T-helper 1 cell (primary cell): ENCODE measurements at regions not wholly inside any gene's neighbourhood (a gene's known extent, or its start where the extent isn't known, plus 50 kb on each side); places are given as distances from the start of the nearest gene placed in this dataset.

Experiments
- DNase-seq, 5 donors: peaks; one replicate each; pipeline ENCODE4 v3.0.0-alpha.2; 2012 to 2020

DNA sequence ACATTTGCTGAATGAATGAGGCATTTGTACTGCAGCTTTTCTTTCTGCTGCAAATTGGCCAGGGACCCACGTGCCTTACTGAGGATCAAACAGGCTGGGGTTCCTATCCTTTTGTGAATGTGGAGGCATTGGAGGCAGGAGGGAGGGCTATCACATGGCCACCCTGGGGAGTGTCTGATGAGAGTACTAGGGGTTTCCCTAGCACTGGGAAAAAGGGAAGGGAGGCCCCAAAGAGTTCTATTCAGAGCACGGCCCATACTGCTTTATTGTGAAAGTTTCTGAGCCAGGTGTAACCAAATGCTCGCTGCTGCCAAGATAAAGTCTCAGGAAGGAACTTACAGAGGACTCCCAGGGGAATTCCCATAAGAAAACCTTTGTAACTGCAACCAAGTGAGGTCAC lies 78.4 kb upstream of the ANO1 start:
- DNase-seq: no peak

DNA sequence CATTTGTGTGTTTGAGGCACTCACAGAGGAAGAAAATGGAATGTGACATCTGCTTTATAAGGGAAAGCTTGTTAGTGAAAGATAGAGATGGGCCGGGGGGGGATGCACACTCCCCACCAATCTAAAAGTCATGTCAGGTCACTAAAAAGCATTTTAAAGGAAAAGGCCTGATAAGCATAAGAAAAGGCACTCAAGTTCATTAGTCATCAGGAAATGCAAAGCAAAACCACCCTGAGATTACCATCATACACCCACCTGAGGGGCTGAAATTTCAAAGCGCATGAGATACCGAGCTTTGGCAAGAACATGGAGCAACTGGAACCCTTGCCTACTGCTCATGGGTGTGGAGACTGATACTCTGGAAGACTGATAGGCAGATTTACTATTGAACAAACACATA lies 77.9 kb upstream of the ANO1 start:
- no peak for DNase-seq

DNA sequence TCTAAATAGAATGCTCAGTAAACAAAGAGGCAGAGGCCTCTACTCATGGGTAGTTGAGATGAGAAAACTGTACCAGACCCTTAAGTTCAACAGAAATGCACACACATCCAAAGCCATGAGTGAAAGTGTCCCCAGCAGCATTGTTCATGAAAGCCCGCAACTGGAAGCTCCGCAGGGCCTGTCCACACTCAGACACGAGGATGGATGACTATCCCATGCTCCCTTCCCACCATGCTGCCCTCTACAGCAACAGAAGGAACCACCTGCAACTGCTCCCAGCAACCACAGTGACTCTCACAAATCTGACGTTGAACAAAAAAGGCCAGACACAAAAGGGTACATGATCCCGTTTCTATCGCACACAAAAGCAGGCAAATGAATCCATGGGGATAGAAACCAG lies 76.9 kb upstream of the ANO1 start:
- DNase-seq: no peak

DNA sequence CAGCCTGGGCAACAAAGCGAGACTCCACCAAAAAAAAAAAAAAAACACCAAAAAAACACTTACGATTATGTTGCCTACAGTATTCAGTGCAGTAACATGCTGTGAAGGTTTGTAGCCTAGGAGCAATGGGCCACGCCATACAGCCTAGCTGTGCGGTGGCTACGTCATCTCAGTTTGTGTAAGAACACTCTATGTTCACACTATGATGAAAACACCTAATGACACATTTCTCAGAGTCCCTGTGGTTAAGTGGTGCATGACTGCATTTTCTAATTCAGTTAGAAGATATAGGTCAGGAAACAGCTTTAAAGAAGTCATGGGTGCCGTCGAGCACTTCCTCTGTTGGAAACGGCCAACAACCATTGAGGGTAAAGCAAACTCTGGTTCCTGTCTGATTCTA lies 75.7 kb upstream of the ANO1 start:
- peak in 1 of 5 donors; percentile 83 for DNase-seq

DNA sequence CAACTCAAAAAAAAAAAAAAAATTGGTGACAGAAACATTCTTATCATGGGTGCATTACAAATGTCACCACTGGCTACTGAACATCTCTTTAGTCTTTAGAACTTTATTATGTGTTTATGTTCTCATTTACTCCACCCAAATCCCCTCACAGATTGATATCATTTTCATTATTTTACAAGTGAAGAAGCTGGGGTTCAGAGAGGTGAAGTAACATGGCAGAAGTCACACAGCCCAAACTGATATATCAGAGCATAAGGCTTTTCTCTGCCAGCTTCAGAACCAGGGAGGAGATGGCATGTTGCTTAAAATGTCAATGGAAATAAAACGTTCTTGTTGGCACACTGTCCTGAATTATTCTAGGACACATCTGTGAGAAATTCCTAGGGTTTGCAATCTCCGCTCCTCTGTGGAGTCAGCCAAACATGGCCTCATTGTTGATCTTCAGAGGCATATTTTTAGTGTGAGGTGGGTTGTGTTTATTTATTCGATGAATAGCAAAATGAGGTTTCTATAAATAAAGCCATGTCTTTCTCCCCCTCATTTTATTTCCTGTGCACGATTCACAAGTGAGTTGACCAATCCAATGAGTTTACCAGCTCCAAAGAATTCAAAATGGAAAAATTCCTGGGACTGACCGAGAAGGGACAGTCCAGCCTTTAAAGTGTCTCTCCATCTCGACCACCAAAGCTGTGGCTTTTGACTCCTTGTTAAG lies 72.9 kb upstream of the ANO1 start:
- no peak for DNase-seq

DNA sequence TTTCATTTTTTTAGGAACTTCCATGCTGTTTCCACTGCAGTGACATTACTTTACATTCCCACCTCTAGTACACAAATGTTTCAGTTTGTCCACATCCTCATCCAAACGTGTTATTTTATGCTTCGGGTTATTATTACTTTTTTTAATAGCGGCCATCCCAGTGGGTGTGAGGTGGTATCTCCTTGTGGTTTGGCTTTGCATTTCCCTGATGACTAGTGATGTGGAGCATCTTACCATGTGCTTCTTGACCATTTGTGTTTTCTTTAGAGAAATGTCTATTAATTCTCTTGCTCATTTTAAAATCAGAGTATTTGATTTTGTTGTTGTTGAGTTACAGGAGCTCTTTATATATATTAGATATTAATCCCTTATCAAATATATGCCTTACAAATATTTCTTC lies 70.3 kb upstream of the ANO1 start:
- DNase-seq: no peak

DNA sequence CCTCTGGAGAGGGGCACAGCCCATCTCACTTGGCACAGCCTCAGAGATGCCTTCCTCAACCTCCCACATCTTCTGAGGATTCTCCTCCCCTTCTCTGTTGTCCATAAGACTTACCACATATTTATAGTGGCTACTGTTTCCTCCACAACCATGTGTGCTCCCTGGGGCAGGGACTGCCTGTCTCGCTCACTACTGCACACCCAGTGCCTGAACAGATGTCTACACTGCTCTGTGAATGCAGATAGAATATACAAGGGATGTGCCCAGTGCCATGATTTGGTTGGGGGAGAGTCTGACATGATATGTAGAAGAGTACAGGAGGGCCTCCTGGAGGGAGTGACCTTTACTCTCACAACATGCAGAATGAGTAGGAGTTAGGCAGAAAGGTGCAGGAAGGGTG lies 67.3 kb upstream of the ANO1 start:
- no peak for DNase-seq

DNA sequence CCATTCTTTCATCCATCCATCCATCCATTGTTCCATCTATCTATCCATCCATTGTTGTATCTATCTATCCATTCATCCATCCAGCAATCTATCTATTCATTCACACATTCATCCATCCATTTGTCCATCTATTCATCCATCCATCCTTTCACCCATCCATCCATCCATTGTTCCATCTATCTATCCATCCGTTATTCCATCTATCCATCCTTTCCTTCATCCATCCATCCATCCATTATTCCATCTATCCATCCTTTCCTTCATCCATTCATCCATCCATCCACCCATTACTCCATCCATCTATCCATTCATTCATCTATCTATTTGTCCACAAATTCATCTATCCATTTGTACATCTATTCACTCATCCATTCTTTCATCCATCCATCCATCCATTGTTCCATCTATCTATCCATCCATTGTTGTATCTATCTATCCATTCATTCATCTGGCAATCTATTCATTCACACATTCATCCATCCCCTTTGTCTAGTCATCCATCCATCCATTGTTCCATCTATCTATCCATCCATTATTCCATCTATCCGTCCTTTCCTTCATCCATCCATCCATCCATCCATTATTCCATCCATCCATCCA lies 65.9 kb upstream of the ANO1 start:
- no peak for DNase-seq

DNA sequence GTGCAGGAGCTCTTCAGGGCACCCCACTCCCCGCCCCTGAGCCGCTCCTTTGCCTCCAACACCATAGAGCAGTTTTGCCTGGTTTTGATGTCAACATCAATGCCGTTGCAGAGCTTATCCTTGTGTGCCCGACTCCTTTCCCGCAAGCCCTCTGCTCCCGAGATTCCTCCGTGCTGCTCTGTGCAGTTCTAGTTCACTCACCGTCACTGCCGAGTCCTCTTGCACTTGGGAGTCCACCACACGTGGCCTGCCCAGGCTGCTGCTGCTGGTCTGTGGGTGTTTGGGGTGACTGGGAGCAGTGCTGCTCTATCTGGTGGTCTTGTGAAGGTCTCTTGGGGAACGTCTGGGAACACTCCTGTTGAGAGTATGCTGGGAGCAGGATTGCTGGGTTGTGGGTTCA lies 63.8 kb upstream of the ANO1 start:
- DNase-seq: no peak

DNA sequence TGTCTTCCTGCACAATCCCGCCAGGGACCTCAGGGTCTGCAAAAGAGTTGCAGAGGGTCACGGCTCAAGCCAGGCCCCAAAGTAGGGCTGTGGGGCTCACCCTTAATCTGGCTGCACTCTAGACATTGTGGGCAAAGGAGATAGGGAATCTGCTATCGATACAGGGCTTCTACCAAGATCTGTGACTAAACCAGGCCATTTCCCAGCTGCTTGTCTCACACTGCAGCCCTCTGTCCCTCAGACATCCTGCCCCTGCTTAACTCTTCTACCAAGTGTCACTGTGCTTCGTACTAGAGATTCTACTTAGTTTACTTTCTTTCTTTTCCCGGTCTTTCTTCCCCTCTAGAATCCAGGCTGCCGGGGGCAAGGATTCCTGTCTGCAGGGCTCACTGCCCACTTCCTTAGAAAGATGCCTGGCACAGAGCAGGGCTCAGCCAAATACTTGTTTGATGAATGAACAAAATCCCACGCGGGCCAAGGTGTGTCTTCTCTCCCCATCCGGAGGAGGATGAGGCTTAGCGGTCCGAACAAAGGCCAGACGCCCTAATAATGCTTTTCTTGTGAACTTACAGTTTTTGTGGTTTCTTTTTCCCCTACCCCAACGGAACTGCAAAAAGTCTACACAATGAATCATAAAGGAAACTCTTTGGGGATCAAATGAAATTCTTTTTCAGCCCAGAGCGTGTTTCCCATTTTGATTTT lies 61.3 kb upstream of the ANO1 start:
- no peak for DNase-seq

DNA sequence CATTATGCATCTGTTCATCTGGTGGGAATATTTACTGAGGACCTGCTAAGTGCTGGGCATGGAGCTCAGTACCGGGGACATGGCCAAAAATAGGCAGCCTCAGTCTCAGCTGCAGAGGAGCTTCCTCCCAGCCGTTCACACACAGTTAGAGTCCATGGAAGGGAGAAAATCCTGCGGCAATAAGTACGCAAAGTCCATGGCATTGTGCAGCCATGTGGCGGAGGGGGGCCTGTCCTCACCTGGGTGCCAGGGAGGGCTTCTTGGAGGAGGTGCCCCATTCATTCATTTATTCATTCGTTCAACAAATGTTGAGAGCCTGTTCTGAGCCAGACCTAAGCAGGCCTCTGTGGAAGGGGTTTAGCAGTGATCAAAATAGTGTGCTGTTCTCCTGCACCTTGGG lies 59.3 kb upstream of the ANO1 start:
- DNase-seq: no peak

DNA sequence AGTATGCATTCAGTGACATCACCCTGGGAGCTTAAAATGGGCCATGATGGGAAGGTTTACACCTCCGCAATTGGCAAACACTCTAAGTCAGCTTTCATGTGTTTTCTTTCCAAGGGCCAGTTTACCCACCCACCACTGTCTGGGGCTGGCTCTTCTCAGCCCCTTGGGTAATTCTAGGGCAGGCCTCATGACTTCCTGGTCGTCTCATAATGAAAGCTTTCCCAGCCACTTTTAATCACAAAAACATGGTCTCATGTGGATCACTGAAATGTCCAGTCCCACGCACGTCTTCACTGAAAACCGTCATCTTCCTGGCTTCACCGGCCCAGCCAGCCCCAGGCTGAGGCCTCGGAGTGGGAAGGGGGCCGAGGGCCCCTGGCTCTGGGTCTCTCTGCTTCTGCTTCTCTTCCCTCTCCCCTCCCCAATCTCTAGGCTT lies 58.5 kb upstream of the ANO1 start:
- DNase-seq: no peak

DNA sequence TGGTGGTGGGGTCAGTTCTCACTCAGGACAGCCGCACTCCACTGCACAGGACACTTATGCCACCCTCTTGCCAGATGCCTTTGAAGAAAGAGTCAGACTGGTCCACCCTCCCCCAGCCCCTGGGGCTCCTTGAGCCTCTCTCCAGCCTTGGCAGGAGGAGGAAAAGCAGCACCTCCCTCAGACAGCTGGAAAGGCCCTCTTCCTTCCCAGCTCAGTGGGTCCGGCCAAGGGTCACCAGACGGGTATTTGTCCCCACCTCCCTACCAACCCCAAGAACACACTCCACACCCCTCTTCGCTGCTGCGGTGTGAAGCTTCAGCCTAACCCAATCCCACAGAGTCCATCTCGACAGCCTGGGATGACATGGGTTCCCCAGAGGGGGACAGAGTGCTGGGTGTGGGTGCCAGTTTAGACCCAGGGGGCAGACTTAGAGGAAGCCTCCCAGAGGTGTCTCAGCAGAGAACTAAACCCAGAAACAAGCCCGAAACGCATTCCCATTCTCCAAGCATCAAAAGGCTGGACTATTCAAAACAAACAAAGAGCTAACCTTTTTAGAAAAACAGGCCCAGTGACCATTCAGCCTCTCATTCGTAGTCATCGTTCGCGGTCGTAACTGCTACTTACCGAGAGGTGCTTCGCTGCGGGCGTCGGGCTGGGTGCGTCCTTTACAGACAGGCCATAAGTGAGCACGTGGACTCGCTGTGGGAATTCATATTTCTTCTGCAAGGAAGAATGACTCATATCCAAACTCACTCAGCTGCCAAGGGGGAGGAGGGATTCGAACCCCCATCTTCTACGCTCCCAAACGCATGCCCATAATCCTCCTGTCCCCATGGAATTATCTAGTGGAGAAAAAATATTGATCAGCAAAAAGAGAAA lies 57.5 kb upstream of the ANO1 start:
- DNase-seq: no peak

DNA sequence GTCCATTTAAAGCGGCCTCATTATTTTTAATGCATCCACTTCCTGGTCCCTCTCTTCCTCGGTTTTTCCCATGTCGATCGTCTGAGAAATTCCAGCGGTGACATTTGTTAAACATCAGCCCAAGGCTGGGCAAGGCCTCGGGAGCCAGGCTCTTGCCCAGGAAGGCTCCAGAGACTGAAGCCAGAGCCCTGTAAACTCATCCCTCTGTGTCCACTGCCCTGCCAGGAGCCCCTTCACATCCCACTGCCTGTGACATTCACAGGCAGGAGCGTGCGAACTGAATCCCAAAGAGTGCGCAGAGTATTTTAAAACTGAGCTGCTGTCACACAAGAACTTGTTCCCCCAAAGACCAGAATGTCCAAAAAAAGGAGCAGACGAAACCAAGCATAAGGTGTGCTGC lies 56.5 kb upstream of the ANO1 start:
- no peak for DNase-seq

DNA sequence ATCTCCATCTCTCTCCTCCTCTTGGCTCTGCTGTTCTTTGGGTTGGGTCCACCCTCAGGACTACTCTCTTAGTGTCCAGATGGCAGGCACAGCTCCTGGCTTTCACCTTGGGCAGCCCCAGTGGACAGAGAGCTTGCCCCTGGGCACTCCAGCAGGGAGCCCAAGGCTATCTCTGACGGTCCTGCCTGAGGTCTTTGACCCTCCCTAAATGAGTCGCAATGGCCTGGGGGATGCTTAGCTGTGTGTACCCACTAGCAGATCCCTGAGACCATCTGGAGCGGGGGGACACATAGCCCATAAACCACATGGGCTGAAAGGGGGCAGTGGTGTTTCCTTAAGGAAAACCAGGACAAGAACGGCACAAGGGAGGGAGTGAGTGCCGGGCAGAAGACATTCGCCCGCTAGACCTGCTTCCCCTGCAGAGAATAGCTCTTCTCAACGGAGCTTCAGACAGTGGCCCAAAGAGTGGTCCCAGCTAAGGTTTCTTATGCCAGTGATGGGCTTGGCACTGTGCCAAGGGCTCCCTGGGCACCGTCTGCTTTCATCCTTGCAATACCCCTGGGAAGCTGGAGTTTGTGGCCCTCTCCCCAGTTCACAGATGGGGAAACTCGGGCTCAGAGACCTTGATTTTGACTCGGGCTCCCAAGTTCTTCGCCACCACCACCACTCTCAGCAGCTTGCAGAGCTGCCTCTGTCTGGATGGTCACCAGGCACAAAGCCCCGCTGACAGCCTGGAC lies 53.9 kb upstream of the ANO1 start:
- DNase-seq: no peak

DNA sequence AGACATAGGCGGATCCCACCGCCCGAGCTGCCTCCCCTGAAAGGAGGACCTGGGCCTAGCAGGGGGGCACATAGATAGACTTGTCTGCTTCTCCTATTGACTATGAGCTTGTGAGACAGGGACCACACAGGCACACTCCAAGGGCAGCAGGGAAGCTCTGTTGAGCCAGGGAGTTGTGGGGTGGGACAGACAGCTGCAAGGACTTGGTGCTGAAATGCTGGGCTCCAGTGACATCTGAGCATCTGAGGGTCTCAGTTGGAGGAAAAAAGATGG lies 53.4 kb upstream of the ANO1 start:
- DNase-seq: no peak

DNA sequence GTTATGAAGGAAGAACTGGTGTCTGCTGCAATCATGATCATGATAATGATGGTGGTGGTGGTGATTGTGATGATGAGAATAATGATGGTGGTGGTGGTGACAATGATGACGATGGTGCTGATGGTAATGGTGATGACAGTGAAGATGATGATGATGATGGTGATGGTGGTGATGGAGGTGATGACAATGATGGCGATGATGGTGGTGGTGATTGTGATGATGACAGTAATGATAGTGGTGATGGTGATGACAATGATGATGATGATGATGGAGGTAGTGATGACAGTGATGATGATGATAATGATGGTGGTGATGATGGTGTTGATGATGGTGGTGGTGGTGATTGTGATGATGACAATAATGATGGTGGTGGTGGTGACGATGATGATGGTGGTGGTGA lies 52.8 kb upstream of the ANO1 start:
- DNase-seq: no peak

DNA sequence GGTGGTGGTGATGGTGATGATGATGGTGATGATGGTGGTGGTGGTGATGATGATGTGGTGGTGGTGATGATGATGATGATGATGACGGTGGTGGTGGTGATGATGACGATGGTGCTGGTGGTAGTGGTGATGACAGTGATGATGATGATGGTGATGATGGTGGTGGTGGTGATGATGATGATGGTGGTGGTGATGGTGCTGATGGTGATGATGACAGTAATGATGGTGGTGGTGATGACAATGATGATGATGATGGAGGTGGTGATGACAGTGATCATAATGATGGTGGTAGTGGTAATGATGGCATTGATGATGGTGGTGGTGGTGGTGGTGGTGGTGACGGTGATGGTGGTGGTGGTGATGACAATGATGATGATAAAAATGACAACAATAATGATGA lies 52.1 kb upstream of the ANO1 start:
- no peak for DNase-seq

DNA sequence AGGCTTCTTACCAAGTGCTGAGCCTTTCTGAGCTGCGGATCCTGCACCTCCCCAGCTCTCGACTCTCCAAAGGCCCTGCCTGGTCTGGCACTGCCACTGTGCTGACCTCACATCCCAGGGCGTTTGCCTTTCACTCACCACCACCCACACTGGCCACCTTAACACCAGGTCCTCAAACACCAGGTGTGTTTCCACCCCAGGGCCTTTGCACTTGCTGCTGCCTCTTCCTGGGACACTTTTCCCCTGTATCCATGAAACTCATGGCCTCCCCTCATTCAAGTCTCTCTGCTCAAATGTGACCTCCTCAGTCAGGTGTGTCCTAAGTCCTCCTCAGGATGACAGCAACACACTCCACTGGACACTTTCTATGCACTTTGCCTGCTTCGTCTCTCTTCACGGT lies 51.4 kb upstream of the ANO1 start:
- no peak for DNase-seq

DNA sequence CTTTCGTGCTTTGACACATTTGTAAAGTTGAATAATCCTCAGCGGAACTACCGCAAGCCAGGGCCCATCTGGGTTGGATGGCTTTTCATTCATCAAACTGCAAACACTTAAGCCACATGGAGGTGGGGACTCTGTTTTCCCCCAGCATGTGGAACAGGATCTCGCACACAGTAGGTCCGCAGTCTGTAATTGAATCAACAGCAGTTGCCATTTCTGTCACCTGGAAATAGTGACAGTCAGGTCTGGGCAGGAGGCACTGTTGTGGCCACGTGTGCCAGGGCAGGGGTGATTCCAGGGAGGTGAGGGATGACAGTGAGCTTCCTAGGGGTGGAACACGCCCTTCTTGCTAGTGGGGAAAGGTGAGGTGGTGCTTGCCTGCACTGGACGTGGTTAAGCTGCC lies 50.7 kb upstream of the ANO1 start:
- DNase-seq: no peak

DNA sequence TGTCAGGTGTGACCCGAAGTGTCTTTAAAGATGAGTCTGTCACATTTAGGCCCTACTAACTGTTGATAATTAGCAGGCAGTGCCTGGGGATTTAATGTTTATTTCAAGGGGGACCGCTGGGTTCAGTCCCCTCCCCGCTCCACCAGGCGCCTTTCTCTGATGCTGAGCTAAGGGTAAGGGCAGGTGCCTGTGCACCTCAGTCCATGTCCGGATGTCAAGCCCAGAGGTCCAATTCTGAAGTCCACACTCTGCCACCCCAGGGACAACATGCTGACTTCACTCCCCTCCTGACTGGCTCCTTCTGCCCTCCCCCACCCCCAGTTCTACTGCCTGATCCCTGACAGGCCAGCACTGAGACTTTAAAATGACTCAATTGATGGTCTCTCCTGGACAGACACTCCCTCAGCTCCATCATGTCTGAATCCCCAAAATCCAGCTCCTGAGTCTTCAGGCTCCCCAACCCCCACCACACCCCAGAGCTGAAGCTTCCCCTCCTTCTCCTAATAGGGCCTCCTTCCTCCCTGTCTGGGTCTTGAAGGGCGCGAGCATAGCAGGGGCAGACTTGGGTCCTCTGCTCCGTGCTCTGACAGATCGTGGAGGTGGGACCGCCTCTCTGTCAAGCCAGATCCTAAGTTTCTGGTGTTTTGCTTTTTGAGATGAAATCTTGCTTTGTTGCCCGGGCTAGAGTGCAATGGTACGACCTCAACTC lies 49.8 kb upstream of the ANO1 start:
- no peak for DNase-seq
